Endothelial cell (in vitro differentiated cells): ENCODE measurements at regions not wholly inside any gene's neighbourhood (a gene's known extent, or its start where the extent isn't known, plus 50 kb on each side); places are given as distances from the start of the nearest gene placed in this dataset.

Experiments used
- DNase-seq: peaks from one replicate; pipeline ENCODE4 v3.0.0; 2021; ENCODE audit warnings: low spot score
- H3K27ac Mint-ChIP-seq: one replicate; pipeline ENCODE4 v1.8.0; 2021; ENCODE audit warnings: mixed read lengths, inconsistent platforms; ENCODE audit not compliant: unreplicated experiment
- H3K27me3 Mint-ChIP-seq: one replicate; pipeline ENCODE4 v1.8.0; 2021; ENCODE audit warnings: mild to moderate bottlenecking, moderate library complexity, mixed read lengths, inconsistent platforms; ENCODE audit not compliant: unreplicated experiment
- H3K36me3 Mint-ChIP-seq: one replicate; pipeline ENCODE4 v1.8.0; 2021; ENCODE audit warnings: mild to moderate bottlenecking, low read depth, mixed read lengths, inconsistent platforms; ENCODE audit not compliant: unreplicated experiment
- H3K4me1 Mint-ChIP-seq: one replicate; pipeline ENCODE4 v1.8.0; 2021; ENCODE audit warnings: mild to moderate bottlenecking, mixed read lengths, inconsistent platforms; ENCODE audit not compliant: unreplicated experiment
- H3K4me3 Mint-ChIP-seq: one replicate; pipeline ENCODE4 v1.8.0; 2021; ENCODE audit warnings: mild to moderate bottlenecking, mixed read lengths, inconsistent platforms; ENCODE audit not compliant: unreplicated experiment
- H3K9me3 Mint-ChIP-seq: one replicate; pipeline ENCODE4 v1.8.0; 2021; ENCODE audit warnings: mixed read lengths, inconsistent platforms; ENCODE audit not compliant: unreplicated experiment
- TF ChIP-seq, protein P1 (sequence below): fragments of 200-600 bp; sonication (generic); IDR thresholded peaks from one replicate; pipeline ENCODE4 v1.5.0; 2021; ENCODE audit warnings: antibody characterized with exemption; ENCODE audit not compliant: unreplicated experiment

DNA sequence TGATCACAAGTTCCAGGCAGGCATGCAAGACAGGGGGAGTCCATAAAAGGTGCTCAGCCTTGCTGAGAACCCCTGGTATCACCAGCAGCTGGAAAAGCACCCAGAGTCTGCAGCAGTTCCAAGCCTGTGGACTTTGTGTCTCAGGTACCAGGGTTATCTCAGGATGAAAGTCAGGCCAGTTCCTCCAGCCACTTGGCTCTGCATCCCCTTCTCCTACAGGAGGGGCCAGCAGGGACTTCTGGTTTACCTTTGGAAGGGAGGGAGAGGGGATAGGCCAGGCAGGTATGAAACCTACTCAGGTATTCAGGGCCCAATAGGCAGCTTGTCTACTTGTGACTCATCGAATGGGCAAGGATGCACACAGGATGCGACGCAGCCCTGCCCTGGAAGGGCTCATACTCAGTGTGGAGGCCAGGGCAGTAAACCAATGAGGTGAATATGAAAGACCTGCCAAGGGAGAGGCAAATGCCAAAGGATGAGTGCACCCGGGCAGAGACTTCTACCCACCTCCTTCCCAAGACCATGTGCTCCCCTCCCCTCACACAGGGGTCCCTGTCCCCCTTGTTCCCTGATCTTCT is 148.2 kb downstream of the SLC38A6 start:
- TF ChIP-seq, protein P1, sequence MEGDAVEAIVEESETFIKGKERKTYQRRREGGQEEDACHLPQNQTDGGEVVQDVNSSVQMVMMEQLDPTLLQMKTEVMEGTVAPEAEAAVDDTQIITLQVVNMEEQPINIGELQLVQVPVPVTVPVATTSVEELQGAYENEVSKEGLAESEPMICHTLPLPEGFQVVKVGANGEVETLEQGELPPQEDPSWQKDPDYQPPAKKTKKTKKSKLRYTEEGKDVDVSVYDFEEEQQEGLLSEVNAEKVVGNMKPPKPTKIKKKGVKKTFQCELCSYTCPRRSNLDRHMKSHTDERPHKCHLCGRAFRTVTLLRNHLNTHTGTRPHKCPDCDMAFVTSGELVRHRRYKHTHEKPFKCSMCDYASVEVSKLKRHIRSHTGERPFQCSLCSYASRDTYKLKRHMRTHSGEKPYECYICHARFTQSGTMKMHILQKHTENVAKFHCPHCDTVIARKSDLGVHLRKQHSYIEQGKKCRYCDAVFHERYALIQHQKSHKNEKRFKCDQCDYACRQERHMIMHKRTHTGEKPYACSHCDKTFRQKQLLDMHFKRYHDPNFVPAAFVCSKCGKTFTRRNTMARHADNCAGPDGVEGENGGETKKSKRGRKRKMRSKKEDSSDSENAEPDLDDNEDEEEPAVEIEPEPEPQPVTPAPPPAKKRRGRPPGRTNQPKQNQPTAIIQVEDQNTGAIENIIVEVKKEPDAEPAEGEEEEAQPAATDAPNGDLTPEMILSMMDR: no peak
- H3K27ac Mint-ChIP-seq: no peak overlapping the region
- peaks cover 8% of the 10 kb centered on the region for H3K4me1 Mint-ChIP-seq
- peaks cover 8% of the 10 kb centered on the region for H3K27me3 Mint-ChIP-seq
- H3K36me3 Mint-ChIP-seq: peaks cover 4% of the 10 kb centered on the region
- no peak overlapping the region for H3K4me3 Mint-ChIP-seq
- H3K9me3 Mint-ChIP-seq: no peaks in the 10 kb centered on the region
- DNase-seq: no peak

DNA sequence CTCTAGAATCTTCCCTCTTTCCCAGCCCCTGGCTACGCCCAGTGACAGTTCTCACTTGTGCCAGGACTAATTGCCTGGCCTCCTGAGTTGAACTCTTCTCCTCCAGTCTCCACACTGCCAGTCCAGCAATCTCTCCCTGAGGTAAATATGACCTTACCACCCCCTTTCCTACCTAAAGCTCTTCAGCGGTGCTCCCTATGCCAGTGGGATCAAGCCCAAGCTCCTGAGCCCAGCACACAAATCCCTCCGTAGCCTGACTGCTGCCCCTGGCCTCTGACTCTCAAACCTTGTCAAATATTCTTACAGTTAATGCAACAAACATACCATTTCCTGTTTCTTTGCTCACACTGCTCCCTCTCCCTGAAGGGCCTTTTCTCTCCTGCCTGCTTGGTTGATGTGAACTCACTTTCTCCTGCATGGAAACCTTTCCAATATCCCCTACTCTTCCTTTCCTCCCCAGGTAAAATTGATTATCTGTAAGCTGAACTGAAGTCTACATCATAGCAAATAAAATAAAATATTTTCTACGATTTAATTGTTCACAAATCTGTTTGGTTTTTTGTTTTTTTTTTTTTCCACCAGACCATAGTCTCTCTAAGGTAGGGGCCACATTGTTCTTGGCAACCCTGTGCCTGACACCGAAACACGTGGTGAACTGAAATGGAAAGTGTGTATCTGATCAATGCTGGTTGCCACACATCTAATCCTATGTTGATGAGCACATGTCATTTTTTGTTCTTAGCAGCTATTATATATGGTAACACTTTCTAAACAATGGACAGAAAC is 147.5 kb downstream of the SLC38A6 start:
- TF ChIP-seq, protein P1: no peak
- H3K4me3 Mint-ChIP-seq: no peak overlapping the region
- H3K4me1 Mint-ChIP-seq: peaks cover 8% of the 10 kb centered on the region
- no peaks in the 10 kb centered on the region for H3K9me3 Mint-ChIP-seq
- H3K36me3 Mint-ChIP-seq: peaks cover 4% of the 10 kb centered on the region
- peaks cover 6% of the 10 kb centered on the region for H3K27me3 Mint-ChIP-seq
- DNase-seq: no peak
- no peak overlapping the region for H3K27ac Mint-ChIP-seq

DNA sequence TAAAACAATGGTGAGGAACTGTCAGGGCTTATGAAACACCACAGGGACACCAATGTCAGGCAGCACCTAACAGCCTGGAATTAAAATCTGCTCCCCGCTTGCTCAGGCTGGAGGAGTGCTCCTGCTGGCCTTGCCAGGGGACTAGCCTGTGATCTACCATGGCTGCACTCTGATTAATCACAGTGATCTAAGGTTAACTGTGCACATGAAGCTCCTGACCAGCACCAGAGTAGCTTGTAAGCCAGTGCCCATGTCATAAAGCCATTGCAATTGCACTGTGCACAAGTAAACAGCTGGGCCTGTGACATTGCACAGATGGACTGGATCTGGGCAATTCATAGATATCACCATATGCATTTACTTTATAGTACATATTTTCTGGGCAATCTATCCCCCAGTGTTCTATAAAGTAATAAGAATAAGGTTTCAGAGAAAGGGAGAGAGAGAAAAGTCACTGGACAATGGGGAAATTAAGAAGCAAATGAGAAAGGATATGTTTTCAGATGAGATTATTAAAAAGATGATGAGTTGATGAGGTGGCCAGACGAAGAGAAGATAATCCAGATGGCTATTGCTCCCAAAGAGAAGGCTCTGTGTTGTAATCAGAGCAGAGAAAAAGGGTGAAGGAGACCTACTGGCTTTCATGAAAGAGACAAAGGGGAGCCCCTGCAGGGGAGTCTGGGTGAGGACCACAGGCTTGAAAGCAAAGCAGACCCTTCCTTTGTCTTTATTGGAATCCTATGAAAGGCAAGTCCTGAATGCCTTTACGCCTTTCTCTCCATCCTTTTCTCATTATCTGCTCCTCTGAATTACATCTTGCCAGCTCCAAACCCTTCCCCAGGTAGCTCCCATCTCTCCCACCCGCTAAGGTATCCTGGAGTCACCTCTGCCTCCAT is 145.8 kb downstream of the SLC38A6 start:
- TF ChIP-seq, protein P1: no peak
- no peak overlapping the region for H3K4me3 Mint-ChIP-seq
- H3K4me1 Mint-ChIP-seq: peaks cover 8% of the 10 kb centered on the region
- peaks cover 4% of the 10 kb centered on the region for H3K36me3 Mint-ChIP-seq
- peaks cover 6% of the 10 kb centered on the region for H3K27me3 Mint-ChIP-seq
- no peak overlapping the region for H3K27ac Mint-ChIP-seq
- no peak for DNase-seq
- H3K9me3 Mint-ChIP-seq: no peaks in the 10 kb centered on the region

DNA sequence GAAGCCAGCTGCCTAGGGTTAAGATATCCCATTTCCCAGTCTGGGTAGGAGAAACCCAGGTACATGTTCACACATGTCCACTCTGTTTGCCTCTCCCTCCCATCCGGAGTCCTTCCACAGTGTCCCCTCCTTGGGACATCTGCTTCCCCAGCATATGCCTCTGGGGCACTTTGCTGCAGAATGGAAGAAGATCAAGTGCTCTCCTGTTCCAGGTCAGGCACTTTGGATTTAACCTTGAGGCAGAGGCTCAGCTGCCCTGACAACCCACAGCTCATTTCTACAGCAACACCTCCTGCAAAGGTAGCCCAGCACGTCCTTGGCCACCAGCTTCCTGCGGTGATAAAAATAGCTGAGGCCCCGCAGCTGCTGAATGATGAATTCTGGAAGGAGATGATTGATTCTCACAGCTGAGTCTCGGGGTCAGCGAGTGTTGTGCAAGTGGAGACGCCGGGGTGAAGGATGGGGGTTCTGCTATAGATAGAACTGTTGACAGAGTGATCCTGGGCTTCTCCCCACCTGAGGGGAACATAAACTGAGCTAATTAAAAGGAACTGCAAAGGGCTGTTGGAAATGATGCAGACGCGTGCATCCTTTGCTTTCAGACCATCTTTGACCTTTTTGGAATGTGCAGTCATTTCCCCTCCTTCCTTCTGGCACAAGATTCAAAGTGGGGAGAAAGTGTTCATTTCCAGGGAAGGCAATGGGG is 145.0 kb downstream of the SLC38A6 start:
- Mint-ChIP-seq H3K4me3 (no peak overlapping the region), H3K9me3 (no peaks in the 10 kb centered on the region), H3K27me3 (peaks cover 6% of the 10 kb centered on the region), H3K27ac (no peak overlapping the region), H3K36me3 (peaks cover 4% of the 10 kb centered on the region), H3K4me1 (peaks cover 8% of the 10 kb centered on the region)
- TF ChIP-seq, protein P1: no peak
- DNase-seq: no peak
